Thyroid gland (tissue), 4 donors: ENCODE measurements at regions not wholly inside any gene's neighbourhood (a gene's known extent, or its start where the extent isn't known, plus 50 kb on each side); places are given as distances from the start of the nearest gene placed in this dataset.

Source experiments
- DNase-seq, 2 donors: peaks; one replicate each; pipeline ENCODE4 v3.0.0-alpha.2; 2019
- H3K27ac ChIP-seq, 3 donors: fragments of 200-600 bp; sonication (generic); 1 replicate in 2 of 3; 2 replicates in 1 of 3; pipeline ENCODE4 v1.5.1; 2016 to 2019; ENCODE audit warnings: mild to moderate bottlenecking in 1 of 3, moderate library complexity in 1 of 3
- H3K27me3 ChIP-seq: fragments of 200-600 bp; sonication (generic); one replicate; pipeline ENCODE4 v1.5.1; 2019
- H3K36me3 ChIP-seq, 2 donors: fragments of 200-600 bp; sonication (generic); one replicate each; pipeline ENCODE4 v1.5.1; 2016 to 2019
- H3K4me1 ChIP-seq, 2 donors: fragments of 200-600 bp; sonication (generic); one replicate each; pipeline ENCODE4 v1.5.1; 2017 to 2019
- H3K4me3 ChIP-seq, 3 donors: fragments of 200-600 bp; sonication (generic); replicated peaks in 1 of 3; 1 replicate in 2 of 3; 2 replicates in 1 of 3; pipeline ENCODE4 v1.5.1; 2016; ENCODE audit warnings: mild to moderate bottlenecking in 1 of 3
- H3K9me3 ChIP-seq: fragments of 200-600 bp; sonication (generic); one replicate; pipeline ENCODE4 v1.5.1; 2017
- CTCF ChIP-seq, 6 experiments: fragments of 200-600 bp in 3 of 6; fragments of 450-650 bp in 3 of 6; sonication (generic) in 3 of 6; IDR thresholded peaks; one replicate each; pipeline ENCODE4 v1.5.1; 2016 to 2019; ENCODE audit warnings: antibody characterized with exemption in 6 of 6, mild to moderate bottlenecking in 2 of 6, inconsistent platforms in 1 of 6, moderate library complexity in 1 of 6
- POLR2A ChIP-seq, 2 donors: fragments of 450-650 bp; IDR thresholded peaks; one replicate each; pipeline ENCODE4 v1.6.1; 2017; ENCODE audit warnings: antibody characterized with exemption in 2 of 2, mild to moderate bottlenecking in 2 of 2, moderate library complexity in 1 of 2
- WGBS, 2 donors: methylation state at CpG; one replicate each; pipeline ENCODE4 v1.1.5; 2017; 5-methylcytosine and 5-hydroxymethylcytosine counted together
- intact Hi-C: fragments of 100-400 bp; cut with DNase I; formaldehyde crosslinking; loops from one replicate; pipeline ENCODE4 v1.15.1; 2023

GRCh38 chr4:186887291-186887700 lies 163.6 kb upstream of the FAT1 start:
- Histone ChIP-seq H3K4me3 (no peak overlapping the region), H3K9me3 (no peaks in the 10 kb centered on the region), H3K36me3 (no peaks in the 10 kb centered on the region), H3K4me1 (no peaks in the 10 kb centered on the region), H3K27ac (no peak overlapping the region), H3K27me3 (no peaks in the 10 kb centered on the region)
- intact Hi-C loops: no loop called here
- DNase-seq: peak; percentile 15 to 35
- 36 to 39% methylated on average over 6 of the region's 6 CpGs for WGBS, 2 donors
- no peak for TF ChIP-seq POLR2A (IDR thresholded peaks at IDR 0.05)
- no peak for TF ChIP-seq CTCF (IDR thresholded peaks at IDR 0.05)

- no peak overlapping the region for H3K27ac ChIP-seq
- whole genome bisulfite sequencing, 2 donors: 81 to 85% methylated on average over 6 of the region's 6 CpGs
Measured at GRCh38 chr4:186887752-186888151, 164.1 kb upstream of the FAT1 start.

GRCh38 chr4:186889876-186890643 lies 166.4 kb upstream of the FAT1 start:
- TF ChIP-seq CTCF (IDR thresholded peaks at IDR 0.05): no peak
- no peak for TF ChIP-seq POLR2A (IDR thresholded peaks at IDR 0.05)
- no peak overlapping the region for H3K27ac ChIP-seq
- WGBS, 2 donors: 92 to 94% methylated on average over 20 to 43 of the region's 46 CpGs
- intact Hi-C loops: no loop called here
- no peaks in the 10 kb centered on the region for H3K27me3 ChIP-seq
- no peak overlapping the region for H3K4me3 ChIP-seq
- H3K4me1 ChIP-seq: no peaks in the 10 kb centered on the region
- DNase-seq: no peak
- H3K9me3 ChIP-seq: no peaks in the 10 kb centered on the region
- H3K36me3 ChIP-seq: no peaks in the 10 kb centered on the region

More at GRCh38 chr4:186887752-186888151, 164.1 kb upstream of the FAT1 start:
- no peaks in the 10 kb centered on the region for H3K4me1 ChIP-seq
- intact Hi-C loops: no loop called here
- no peak for DNase-seq
- no peaks in the 10 kb centered on the region for H3K27me3 ChIP-seq
- H3K9me3 ChIP-seq: no peaks in the 10 kb centered on the region
- H3K4me3 ChIP-seq: no peak overlapping the region
- H3K36me3 ChIP-seq: no peaks in the 10 kb centered on the region
- TF ChIP-seq CTCF (IDR thresholded peaks at IDR 0.05) (no peak), POLR2A (IDR thresholded peaks at IDR 0.05) (no peak)

GRCh38 chr4:186891859-186892486 lies 168.3 kb upstream of the FAT1 start:
- Histone ChIP-seq H3K4me3 (no peak overlapping the region), H3K36me3 (no peaks in the 10 kb centered on the region), H3K27me3 (no peaks in the 10 kb centered on the region), H3K9me3 (no peaks in the 10 kb centered on the region), H3K27ac (no peak overlapping the region), H3K4me1 (no peaks in the 10 kb centered on the region)
- intact Hi-C loops: no loop called here
- WGBS, 2 donors: 81% methylated on average over 12 of the region's 12 CpGs
- DNase-seq: peak in 1 of 2 donors; percentile 6
- TF ChIP-seq POLR2A (IDR thresholded peaks at IDR 0.05) (no peak), CTCF (IDR thresholded peaks at IDR 0.05) (no peak)

- no peak overlapping the region for H3K27ac ChIP-seq
- H3K27me3 ChIP-seq: no peaks in the 10 kb centered on the region
- no peaks in the 10 kb centered on the region for H3K4me1 ChIP-seq
- H3K9me3 ChIP-seq: no peaks in the 10 kb centered on the region
- intact Hi-C loops: no loop called here
- WGBS, 2 donors: 96% methylated on average over 4 of the region's 4 CpGs
- TF ChIP-seq CTCF (IDR thresholded peaks at IDR 0.05): no peak
- TF ChIP-seq POLR2A (IDR thresholded peaks at IDR 0.05): no peak
- no peak for DNase-seq
- no peaks in the 10 kb centered on the region for H3K36me3 ChIP-seq
- no peak overlapping the region for H3K4me3 ChIP-seq
Measured at GRCh38 chr4:186898367-186898766, 174.7 kb upstream of the FAT1 start.
